NCI-H460 (cell line): ENCODE measurements at regions not wholly inside any gene's neighbourhood (a gene's known extent, or its start where the extent isn't known, plus 50 kb on each side); places are given as distances from the start of the nearest gene placed in this dataset.
"Not testable (repeated sequence)": the region's sequence is repeated elsewhere in the genome, so short reads cannot be mapped to it uniquely, and the experiment has no call there.

ENCODE experiments used
- DNase-seq: peaks from one replicate; pipeline ENCODE4 v3.0.0-alpha.2; 2016; ENCODE audit warnings: low read depth; ENCODE audit errors: extremely low read depth

DNA sequence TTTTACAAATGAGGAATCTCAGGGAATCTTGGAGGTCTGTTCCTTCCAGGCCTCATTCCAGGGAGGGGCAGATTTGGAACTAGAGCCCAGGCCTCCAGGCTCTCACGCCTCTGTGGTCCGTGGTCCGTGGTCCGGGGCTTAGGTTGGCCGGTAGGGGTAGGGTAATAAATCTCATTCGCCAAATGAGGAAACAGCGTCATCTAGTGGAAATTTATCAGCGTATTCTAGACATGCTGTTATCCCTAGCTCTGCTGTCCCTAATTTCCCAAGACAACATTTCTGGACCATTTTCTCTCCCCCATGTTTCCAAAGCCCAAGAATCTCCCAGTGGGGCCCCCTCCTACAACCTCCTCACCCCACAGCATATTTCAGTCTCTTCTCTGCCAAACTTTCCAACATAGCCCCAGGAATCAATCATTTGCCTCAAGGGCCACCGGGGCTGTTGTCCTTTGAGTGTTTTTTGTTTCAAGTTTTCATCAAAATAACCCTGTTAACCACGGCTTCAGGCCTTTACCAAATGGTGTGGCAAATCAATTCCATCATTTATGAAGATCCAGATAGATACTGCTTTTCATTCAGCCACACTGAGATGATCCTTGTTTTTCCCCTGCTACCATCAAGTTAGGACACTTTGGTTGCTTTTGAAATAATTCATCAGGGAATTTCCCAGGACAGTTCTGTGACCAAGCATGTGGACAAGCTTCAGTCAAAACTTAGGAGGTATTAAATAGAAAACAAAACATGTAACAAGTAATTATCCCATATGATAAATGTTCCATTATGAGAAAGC lies 126.8 kb downstream of the ALDH8A1 start:
- peak; percentile 82 for DNase-seq

DNA sequence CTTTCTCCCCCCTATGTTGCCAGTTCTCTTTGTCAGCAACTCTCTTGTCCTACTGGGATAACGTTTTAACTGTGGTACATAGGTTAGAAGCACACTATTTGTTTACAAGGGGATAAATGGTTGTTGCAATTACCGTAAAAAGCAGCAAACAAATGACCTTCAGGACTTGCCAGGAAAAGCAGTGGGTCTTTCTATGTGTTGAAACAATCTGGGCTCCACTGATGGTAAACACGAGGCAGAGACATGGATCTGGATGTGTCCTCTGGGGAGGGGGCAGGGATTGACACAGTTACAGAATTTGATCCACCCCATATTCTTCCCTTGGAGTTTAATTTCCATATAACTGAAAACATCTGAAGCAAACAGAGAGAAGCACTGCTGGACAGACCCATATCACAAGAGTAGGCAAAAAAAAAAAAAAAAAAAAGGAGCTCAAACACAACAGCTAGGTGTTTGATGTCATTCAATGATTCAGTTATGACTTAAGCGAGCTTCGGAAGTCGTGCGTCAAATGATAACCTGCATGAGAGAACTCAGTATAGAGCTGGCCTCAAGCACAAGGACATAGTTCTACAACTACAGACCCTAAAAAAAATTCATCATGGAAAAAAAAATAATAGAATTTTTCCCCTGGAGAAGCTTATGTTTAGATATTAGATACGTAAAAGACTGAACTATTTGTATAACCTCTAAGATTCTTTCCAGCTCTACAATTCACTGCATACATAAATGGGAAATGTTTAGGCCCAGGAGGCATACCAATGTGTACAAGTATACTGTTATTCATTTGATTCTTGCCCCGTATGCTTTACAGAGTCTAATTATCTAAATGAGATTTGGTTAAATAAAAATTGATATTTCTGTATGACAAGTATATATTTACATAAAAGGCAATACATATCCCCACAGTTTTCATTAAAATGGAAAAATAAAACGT lies 127.7 kb downstream of the ALDH8A1 start:
- no peak for DNase-seq

DNA sequence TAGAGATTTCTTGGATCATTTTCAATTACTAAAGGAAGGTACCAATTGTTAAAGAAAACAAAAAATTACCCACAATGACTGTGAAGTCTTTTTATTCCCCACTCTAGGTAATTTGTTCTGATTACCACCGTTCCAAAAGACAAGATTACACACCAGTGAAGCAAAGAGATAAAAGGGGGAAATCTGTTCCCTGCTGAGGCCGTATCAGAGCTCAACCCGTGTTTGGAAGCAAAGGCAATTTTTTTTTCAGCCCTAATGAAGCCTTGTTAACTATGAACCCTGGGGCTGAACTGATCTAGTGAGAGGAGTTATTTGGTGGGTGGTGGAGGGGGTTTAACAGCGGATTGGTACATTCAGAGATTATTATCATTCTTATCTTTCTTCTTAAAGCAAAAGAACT lies 128.5 kb downstream of the ALDH8A1 start:
- no peak for DNase-seq

DNA sequence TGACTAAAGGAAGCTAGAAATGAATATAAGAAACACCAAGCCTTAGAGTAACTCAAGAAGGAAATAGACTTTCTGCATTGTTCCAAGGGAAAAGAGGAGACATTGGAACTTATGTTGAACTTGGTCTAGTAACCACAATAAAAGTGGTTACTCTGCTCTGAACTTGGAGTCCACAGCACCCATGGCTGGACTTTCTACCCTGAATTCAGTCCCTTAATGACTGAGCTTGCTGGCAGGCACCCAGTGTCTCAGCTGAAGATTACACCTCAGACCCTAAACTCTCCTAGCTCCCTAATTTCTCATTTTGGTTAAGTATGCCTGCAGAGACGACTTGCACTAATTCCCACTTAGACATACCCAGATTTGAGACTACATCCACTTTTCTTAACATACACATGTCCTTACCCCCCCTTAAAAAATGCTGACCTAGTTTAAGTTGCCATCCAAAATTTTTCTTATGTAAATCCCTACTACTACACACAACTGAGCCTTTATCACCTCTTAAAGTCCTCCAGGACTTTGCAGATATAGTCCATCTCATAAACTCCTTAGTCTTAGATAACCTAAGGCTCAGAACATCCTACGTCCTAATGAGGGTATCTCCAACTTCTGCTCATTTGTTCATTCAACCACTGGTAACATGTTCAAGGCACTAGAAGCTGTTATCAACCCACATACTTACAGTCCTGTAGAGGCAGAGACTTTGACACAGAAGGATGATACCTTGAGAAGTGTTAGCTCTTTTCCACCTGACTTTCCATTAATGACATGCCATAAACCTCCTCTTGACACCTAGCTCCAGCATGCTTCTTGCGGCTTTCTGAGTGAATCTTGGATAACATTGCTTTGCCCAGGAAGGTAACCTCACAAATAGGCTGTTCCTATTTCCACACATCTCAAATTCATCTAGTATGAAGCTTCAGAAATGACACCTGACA lies 129.8 kb downstream of the ALDH8A1 start:
- no peak for DNase-seq

DNA sequence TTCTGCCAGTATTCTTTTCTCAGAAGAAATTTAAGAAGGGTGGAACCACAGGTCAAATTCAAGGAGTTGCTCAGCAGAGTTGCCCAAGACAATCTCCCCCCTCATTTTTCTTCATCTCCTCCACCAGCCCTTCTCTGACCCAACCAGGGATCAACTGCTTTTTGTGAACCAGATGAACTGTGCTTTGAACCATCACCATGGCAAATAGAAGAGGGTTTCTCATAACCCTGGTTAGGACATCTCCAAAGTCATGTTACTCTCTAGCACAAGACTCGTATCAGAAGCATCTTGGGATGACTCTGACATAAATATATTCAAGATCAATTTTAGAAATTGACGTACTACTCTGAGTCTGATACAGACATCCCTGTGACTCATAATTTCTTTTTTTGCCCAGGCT lies 130.7 kb downstream of the ALDH8A1 start:
- DNase-seq, result no peak

DNA sequence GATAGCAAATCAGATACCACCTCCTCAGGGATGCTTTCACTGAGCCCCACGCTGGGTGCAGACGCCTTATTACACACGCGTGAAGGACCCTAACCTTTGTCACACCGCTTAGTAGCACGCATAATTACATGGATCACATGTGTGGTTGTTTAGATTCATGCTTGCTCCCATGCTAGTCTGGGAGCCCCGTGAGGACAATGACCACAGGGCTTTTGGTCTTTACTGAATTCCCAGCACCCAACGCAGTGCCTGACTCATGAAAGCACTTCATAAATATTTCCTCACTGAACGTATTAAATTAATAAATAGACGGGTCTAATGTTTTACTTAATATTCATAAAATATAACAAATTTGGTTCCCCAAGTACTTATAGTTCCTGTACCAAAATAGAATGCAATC lies 132.5 kb downstream of the ALDH8A1 start:
- DNase-seq, result no peak

DNA sequence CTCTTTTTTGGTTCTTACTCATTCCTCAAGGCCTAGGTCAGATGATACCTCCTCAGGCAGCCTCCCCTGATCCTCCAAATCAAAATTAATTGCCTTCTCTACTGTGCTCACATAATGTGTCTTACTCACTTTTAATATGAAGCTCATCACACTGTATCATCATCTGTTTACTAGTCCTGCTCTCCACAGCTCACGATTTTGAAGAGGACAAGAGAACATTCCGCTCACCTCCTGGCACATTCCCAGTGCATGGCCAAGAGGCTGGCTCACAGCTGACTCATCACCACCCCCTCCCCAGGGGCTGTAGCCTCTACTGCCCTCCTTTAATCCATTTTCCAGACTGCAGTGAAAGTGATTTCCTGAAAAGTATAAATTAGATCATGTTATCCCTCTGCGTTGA lies 133.1 kb downstream of the ALDH8A1 start:
- DNase-seq, result no peak

DNA sequence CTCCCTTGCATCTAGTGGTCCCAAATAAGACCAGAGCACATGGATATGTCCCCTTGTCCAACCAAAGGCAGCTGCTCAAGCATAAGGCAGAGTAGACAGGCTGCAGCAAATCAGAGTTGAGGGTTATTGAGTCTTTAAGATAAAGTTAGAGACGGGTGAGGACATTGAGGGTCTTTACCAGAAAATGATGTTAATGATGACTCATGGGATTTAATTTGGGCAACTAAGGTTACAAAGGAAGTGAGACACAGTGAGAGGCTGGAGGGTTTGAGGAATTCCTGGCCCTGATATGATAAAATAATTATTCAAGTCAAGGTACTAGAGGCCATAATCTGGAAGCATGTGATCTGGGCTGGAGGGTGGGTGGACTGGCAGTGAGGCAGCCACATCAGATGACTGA lies 133.6 kb downstream of the ALDH8A1 start:
- no peak for DNase-seq

DNA sequence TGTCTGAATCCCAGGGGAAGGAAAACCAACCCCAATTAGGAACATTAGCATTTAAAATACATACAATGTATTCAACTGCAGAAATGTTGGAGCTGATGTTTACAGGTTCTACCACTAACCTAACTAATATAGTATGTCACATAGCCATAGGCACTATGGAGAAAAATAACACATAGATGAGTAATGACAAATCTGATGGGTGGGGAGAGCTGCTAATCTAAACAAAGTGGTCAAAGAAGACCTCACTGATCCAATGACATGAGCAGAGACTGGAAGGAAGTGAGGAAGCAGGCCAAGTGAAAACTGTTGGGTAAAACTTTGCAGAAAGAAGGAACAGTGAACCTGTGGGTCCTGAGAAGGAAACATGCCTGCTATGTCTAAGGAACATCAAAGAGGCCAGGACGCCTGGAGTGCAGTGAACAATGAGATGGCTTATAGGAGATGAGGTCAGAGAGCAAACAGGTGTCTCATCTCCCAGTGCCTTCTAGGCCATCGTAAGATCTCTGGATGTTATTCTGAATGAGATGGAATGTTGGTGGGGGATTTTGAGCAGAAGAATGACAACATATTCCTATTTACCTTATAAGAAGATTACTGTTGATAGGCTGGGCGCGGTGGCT lies 135.7 kb downstream of the ALDH8A1 start:
- DNase-seq, result peak; percentile 41

DNA sequence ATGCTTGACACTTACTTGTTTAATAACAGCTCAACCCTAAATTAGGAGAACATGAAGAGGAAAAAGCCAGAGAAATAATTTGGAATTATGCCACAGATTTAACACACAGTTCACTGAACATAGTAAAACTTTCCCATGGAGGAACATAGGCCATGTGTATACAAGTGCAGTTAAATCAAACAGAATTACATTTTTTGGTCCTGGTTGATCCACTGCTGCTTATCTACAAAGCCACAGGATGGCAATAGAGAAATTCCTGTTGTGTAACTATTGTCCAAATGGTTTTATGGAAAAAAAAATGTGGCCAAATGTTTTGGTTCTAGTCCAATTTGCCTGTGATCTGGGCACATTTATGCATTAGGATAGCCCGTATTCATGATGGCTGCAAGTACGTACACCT lies 136.8 kb downstream of the ALDH8A1 start:
- no peak for DNase-seq

DNA sequence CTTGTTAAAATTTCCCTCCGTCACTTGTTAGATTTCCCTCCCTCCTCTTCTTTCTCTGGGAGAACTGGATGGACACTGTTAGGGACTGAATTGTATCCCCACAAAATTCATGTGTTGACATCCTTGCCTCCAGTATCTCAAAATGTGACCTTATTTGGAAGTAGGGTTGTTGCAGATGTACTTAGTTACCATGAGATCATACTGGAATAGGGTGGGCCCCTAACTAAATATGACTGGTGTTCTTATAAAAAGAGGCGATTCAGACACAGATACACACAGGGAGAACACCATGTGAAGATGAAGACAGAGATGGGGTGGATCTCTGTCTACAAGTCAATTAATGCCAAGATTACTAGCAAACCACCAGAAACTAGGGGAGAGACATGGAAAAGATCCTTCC lies 139.5 kb downstream of the ALDH8A1 start:
- no peak for DNase-seq

DNA sequence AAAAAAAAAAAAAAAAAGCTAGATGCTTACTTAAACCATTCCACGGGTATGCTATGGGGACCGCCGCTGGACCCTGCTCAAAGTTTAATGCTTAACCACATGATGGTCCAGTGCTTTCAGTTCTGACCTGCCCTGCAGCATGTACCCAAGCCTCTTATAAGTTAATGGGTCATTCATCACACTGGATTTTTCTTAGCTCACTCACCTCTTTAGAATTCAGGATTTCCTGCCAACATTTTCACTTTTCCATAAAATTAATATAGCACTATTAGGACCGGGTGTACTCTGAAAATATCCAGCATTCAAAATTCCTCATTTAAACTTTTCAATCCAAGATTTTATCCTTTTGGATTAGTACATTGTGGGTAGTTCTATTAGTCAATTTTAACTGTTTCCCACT lies 140.8 kb downstream of the ALDH8A1 start:
- no peak for DNase-seq

DNA sequence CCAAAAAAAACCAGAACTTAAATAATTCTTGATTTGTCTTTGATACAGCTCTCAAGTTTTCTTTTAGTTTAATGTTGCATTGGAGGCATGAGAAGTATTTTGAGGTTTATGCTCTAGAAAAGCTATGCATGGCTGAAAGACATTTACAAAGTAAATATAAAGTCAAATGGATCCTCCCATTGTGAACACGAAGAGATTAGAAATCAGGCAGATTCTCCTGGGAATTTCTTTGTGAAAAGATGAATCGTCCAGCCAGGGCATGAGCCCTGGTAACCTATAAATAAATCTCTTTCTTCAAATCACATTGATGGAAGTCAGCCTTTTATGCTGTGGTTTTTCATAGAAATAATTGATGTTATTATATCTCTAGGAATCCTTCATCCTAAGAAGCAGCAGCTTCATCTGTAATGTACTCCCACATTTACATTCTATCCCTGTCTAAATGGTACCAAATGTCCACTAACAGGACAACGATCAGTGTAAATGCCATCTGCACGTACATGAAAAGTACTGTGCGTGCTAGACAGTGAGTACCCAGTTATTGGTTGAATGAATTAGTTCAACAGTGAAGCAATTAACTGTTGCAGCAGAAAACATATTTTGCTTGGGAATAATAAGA lies 143.6 kb downstream of the ALDH8A1 start:
- no peak for DNase-seq

DNA sequence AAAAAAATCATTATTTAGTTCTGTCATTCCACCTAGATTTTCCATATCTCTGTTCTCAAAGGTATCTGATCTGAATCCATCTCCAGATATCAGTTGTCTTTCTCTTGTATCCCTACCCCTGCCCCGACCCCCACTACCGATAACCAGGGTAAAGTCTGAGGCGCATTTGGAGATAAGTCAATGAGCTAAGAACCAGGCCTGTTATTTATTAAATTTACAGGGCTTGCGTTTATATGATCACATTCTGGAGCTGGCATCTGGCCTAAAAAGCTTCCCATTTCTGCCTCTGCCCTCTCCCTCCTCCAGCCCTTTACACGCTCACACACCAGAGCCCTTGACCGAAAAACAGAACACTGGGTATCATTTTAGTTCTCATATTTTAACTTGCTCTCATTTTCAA lies 144.7 kb downstream of the ALDH8A1 start:
- no peak for DNase-seq

DNA sequence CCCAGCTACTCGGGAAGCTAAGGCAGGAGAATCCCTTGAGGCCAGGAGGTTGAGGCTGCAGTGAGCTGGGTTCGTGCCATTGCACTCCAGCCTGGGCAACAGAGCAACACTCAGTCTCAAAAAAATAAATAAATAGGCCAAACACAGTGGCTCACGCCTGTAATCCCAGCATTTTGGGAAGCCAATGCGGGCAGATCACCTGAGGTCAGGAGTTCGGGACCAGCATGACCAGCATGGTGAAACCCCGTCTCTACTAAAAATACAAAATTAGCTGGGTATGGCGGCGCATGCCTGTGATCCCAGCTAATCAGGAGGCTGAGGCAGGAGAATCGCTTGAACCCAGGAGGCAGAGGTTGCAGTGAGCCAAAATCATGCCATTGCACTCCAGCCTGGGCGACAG lies 145.6 kb downstream of the ALDH8A1 start:
- not testable (repeated sequence) for DNase-seq

DNA sequence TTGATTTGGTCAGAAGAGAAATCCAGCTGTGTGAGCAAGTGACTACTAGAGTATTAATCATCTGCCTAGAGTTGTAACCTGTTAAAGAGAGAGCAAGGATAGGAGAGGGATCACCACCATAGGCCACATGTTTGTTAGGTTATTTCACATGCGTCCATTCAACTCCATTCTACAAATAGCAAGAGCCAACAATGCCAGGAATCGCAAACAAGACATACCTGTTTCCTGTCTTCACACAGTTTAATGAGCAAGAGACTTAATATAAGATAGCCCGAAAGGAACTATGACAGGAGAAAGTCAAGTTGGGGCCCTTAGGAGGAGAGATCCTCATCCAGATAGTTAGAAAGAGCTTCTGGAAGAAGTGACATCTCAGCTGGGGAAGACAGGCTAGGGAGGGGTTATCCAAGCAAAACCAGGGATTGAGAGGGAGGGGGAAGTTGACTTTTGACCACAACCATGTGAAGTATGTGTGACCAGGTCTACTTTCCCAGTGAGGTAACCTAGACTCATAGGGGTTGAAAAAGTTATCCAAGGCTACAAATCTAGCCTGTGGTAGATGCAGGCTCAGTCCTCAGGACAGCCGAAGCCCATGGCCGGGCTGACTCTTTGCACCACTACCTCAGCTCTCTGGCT lies 147.4 kb downstream of the ALDH8A1 start:
- DNase-seq, result no peak

DNA sequence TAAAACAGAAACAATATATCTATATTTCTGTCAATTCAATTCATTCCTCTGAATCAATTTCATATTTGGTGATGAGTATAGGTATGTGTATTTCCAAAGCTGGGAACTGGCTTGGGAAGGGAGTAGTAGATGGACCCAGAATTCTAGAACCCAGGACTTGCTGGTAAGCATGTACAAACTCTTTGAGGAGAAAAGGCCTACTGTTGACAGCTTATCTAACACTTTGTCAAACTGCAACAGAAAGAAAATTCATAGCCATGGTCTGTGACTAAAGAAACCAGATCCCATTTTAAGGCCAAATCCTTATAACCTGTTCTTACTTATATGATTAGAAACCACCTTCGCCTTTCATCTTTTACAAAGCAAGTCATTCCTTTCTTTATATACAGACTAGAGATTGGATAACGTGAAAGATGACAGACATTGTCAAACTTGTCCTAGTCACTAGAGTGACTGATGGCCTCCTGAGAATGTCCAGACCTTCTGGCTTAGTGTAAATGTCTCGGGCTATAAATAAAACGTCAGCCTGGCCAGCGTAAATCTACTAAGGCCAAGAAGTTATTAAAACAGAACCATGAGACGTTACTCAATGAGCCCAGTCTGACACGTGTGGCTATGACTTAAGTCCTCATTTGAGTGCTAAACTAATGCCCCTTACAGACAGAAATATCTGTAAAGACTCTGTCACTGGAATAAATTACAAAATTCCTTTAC lies 152.3 kb downstream of the ALDH8A1 start:
- no peak for DNase-seq

DNA sequence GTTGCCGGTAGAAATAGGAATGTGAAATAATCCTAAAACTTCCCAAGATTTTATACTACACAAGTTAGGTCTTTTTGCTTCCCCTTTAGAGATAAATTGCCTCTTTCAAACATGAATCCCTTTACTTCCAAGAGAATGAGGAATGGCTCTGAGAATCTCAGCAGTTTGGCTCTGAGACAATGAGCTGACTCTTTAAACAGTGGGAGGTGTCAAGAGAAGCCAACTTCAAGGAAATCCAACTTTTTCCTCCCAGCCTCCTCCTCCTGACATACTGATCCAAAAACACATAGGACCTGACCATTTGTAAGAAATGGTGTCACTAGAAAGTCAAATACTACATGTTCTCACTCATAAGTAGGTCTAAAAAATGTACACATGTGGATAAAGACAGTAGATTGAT lies 154.2 kb downstream of the ALDH8A1 start:
- DNase-seq, result no peak

DNA sequence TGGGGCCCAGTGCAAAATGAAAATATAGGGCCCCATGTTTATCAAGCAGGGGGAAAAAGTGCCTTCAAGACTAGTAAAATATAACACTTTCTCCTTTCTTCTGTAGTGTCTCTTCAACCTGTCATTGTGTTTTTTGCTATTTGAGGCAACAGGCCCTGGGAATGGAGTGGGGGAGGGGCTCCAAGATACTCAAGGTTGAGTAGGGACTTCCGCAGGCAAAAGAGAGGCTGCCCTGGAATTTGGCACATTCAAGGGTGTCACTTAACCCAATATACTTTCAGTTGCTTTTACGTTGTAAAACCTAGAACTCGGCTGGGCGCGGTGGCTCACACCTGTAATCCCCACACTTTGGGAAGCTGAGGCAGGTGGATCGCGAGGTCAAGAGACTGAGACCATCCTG lies 154.9 kb downstream of the ALDH8A1 start:
- DNase-seq, result no peak
